HS-5 (cell line): ENCODE measurements at regions not wholly inside any gene's neighbourhood (a gene's known extent, or its start where the extent isn't known, plus 50 kb on each side); places are given as distances from the start of the nearest gene placed in this dataset.
"Not testable (repeated sequence)": the region's sequence is repeated elsewhere in the genome, so short reads cannot be mapped to it uniquely, and the experiment has no call there.

ENCODE experiments used
- DNase-seq: peaks from one replicate; pipeline ENCODE4 v3.0.0-alpha.2; 2012; ENCODE audit warnings: low read depth

DNA sequence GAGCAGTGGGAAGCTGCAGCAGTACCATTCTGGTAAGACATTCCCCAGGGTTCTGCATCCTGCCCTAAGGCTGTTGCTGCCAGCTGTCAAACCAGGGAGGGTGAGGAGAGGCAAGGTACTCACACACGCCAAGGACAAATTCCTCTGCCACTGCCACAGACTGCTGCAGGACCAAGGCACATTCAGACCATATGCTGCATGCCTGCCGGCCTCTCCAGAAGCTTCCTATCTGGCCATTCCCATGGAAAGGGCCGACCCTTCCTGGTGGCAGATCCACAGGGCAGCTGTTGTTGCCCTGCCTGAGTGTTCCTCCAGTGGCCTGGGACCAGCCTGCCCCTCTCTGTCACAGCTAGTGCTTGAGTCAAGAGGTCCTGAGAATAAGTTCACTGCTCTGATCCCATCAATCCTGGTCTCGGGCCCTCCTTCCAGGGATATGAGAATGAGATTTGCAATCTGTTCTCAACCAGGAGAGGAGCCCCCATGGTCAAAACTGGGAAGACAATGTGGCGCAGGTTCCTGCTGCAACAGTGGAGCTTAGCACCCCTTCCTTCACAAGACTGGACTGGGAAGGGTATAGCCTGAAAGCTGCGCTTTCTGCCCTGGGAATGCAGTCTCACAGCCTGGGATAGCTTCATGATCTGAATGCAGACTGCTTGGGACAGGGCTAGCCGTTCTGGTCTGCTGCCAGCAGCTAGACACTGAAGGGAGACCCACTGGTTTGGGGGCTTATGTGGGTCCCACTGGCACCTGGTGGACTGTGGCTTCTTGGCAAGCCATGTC lies 342.5 kb upstream of the NDST3 start:
- no peak for DNase-seq

DNA sequence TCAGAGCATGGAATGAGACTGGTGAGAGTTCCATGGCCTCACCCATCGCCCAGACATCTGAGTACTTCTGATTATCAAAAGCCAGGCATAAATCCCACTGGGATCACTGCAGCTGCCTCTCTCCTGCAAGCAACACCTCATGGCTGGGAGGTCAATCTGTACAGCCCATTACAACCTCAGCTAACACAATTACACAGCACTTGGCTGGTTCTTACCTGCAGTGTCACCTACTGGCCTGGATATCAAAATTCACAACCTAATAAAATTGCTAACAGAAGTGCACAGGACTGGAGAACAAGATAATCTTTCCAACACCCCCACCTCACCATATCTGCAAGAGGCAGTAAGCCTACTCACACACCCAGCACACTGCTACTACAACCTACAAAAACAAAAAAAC lies 341.7 kb upstream of the NDST3 start:
- no peak for DNase-seq

DNA sequence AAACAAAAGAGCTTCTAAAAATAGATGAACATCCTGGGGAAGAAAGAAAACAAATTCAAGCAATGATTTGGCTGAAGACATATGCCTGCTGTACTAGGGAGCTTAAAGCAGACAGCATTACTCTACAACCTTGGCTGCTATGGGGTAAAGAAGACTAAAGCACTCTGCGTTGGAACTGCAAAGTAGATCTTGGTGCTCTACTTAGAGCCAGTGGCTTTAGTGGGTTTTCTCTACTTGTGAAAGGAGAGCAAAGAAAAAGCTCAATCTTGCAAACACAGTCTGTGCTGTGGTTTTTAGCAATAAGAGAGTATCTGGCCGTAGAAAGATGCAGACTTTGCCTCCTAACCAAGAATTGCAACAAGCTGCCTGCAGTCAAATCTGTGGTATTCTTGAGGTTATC lies 334.7 kb upstream of the NDST3 start:
- DNase-seq: no peak

- no peak for DNase-seq
Observed at GRCh38 chr4:117700111-117700892, 334.0 kb upstream of the NDST3 start.

DNA sequence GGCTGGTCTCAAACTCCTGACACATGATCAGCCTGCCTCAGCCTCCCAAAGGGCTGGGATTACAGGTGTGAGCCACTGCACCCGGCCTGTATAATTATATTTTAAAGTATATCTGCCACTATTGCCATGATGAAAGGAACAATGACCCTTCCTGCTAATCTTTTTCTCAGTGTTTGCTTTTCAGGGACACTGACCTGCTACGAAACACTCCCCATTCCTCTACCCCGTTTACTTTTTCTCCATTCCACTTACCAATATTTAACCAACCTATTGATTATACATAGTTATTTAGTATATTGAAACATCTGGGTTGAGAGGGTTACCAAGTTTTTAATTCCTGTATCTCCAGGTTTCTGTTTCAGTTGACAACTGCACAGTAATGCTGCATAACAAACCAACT lies 331.9 kb upstream of the NDST3 start:
- DNase-seq: no peak

DNA sequence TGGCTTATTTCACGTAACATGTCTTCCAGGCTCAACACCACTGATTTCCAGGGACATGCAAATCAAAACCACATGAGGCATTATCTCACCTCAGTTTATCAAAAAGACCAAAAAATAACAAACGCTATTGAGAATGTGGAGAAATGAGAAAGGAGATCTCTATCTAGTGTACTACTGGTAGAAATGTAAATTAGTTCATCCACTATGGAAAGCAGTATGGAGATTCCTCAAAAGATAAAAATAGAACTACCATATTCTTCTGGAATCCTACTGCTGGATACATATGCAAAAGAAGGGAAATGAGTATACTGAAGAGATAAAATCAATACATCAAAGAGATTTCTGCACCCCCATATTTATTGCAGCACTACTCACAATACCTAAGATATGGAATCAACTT lies 329.6 kb upstream of the NDST3 start:
- DNase-seq: no peak

DNA sequence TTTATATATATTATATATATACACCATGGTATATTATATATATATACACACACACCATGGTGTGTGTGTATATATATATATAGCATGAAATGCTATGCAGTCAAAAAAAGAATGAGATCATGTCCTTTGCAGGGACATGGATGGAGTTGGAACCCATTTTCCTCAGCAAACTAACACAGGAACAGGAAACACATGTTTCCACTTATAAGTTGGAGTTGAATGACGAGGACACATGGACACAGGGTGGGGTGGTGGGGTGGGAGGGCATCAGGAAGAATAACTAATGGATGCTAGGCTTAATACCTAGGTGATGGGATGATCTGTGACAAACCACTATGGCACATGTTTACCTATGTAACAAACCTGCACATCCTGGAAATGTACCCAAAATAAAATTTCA lies 293.6 kb upstream of the NDST3 start:
- DNase-seq: no peak

DNA sequence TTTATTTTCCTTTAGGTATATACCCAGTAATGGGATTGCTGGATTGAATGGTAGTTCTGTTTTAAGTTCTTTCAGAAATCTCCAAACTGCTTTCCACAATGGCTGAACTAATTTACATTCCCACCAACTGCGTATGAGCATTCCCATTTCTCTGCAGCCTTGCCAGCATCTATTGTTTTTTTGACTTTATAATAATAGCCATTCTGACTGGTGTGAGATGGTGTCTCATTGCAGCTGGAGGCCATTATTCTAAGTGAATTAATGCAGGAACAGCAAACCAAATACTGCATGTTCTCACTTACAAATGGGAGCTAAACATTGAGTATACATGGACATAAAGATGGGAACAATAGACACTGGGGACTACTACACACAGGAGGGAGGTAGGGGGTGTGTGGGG lies 288.9 kb upstream of the NDST3 start:
- not testable (repeated sequence) for DNase-seq

- DNase-seq: no peak
Observed at GRCh38 chr4:117755438-117755837, 278.8 kb upstream of the NDST3 start.

- no peak for DNase-seq
Observed at GRCh38 chr4:117768610-117769009, 265.7 kb upstream of the NDST3 start.

DNA sequence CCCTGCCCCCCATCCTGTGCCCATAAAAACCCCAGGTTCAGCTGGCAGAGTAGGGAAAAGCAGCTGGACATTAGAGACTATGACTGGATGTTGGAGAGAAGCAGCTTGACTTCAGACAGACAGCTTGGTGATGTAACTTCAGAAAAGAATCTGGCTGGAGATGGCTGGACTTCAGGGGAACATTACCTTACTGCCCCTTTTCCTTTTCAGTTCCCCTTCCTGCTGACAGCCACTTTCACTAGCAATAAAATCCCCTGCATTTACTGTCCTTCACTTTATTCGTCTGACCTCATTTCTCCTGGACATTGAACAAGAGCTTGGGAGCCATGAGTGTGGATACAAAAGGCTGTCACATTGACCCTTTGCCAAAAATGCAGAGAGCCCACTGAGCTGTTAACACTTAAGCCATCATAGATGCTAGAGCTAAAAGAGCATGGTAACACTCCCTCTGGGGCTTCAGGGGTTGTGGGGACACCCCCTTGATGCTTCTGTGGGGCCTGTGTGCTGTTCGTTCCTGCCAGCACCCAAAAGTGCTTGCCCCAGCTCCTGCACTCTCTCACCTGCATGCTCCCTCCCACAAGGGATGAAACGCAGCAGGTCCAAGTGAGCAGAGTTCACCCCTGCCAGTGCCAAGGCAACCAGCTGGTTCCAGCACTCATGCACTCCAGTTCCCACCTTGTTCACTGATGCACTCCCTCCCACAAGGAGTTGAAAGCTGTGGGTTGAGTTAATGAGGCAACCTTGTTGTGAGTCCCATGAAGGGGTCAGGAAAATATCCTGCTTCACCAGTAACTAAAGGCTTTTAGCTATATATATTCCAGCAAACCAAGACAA lies 263.8 kb upstream of the NDST3 start:
- no peak for DNase-seq

DNA sequence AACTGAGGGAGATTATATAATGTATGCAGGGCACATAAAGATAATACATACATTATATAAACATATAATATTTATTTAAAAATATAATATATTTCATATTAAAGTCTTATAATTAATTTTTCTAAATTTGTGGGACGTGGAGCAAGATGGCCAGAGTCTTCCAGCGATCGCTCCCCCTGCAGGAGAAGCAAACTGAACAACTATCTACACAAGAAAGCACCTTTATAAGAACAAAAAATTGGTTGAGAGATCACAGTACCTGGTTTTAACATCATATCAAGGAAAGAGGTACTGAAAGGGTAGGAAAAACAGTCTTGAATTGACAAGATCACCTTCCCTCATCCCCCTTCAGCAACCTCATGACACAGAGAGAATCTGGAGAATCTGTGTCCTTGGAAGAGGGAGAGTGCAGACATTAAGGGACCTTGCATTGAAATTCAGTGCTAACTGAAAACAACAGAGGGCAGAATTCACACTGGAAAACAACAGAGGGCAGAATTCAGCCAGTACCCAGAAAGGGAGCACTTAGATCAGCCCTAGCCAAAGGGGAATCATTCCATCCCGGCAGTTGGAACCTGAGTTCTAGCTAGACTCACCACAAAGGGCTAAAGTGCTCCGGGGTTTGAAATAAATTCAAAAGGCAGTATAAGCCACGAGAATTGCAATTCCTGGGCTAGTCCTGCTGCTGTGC lies 262.5 kb upstream of the NDST3 start:
- DNase-seq: no peak

GRCh38 chr4:117773064-117773936 lies 261.0 kb upstream of the NDST3 start:
- DNase-seq: no peak

GRCh38 chr4:117777721-117778120 lies 256.6 kb upstream of the NDST3 start:
- DNase-seq: no peak

- peak; percentile 24 for DNase-seq
Observed at GRCh38 chr4:117783716-117784115, 250.6 kb upstream of the NDST3 start.

- DNase-seq: no peak
Observed at GRCh38 chr4:117784266-117784665, 250.0 kb upstream of the NDST3 start.

GRCh38 chr4:117786566-117786965 lies 247.7 kb upstream of the NDST3 start:
- no peak for DNase-seq

- no peak for DNase-seq
Observed at GRCh38 chr4:117793845-117794480, 240.3 kb upstream of the NDST3 start.

DNA sequence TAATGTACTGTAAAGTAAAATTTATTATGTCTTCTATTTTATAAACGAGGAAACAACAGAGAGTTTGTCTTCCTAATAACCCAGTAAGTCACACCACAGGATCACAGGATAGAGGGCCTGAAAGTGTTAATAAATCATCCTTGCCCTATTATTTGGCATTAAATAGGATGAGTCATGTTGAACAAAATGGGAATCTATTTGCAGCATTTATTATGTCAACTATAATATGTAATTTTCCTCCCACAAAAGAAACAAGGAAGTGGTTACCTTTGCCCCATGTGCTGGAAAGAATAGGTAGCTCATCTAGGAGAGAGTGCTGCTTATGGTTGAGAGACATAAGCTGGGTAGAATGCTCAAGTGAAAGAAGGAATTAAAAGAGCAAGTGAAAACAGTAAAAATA lies 237.6 kb upstream of the NDST3 start:
- no peak for DNase-seq

- DNase-seq: no peak
Observed at GRCh38 chr4:117800636-117801035, 233.7 kb upstream of the NDST3 start.

DNA sequence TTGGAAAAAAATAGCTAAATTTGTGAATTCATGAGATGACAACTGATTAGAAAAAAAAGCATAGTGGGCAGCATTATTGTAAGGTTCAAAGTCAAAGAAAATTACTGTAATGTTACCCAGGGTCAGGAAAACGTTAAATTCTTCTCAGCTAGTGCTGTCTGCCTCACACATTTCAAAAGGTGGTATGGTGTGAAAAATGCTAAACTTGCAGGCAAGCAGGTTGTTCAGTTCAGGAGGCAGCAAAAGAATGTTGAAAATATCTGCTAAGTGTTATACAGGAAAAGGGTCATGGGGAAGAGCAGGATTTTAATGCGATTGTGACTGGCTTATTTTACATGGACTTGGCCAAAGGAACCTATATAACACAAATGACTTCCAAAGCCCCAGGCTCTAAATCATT lies 232.5 kb upstream of the NDST3 start:
- no peak for DNase-seq
